ENCODE measurements at regions not wholly inside any gene's neighbourhood (a gene's known extent, or its start where the extent isn't known, plus 50 kb on each side); places are given as distances from the start of the nearest gene placed in this dataset.

GRCh38 chr1:29473161-29473855 lies 237.0 kb downstream of the PTPRU start:
- Mint-ChIP-seq H3K27me3 (peaks cover 92% of the 10 kb centered on the region), H3K4me3 (no peak overlapping the region), H3K36me3 (ENCODE audit: insufficient read depth) (no peaks in the 10 kb centered on the region), H3K9me3 (no peaks in the 10 kb centered on the region), H3K27ac (ENCODE audit: low read depth) (no peak overlapping the region), H3K4me1 (no peaks in the 10 kb centered on the region)
- DNase-seq (ENCODE audit: low spot score in 2 of 2) = no peak
- no peak for ATAC-seq (replicated peaks; ENCODE audit: extremely low read depth, poor library complexity, severe bottlenecking)

GRCh38 chr1:29471487-29472313 lies 235.4 kb downstream of the PTPRU start:
- H3K27me3 Mint-ChIP-seq = peaks cover 95% of the 10 kb centered on the region
- DNase-seq (ENCODE audit: low spot score in 2 of 2) (no peak), ATAC-seq (replicated peaks; ENCODE audit: extremely low read depth, poor library complexity, severe bottlenecking) (no peak)
- no peaks in the 10 kb centered on the region for H3K36me3 Mint-ChIP-seq (ENCODE audit: insufficient read depth)
- no peak overlapping the region for H3K27ac Mint-ChIP-seq (ENCODE audit: low read depth)
- no peak overlapping the region for H3K4me3 Mint-ChIP-seq
- H3K4me1 Mint-ChIP-seq = no peaks in the 10 kb centered on the region
- peaks cover 2% of the 10 kb centered on the region for H3K9me3 Mint-ChIP-seq

GRCh38 chr1:29470788-29471119 lies 234.4 kb downstream of the PTPRU start:
- H3K27me3 Mint-ChIP-seq = peaks cover 92% of the 10 kb centered on the region
- no peak overlapping the region for H3K4me3 Mint-ChIP-seq
- no peaks in the 10 kb centered on the region for H3K36me3 Mint-ChIP-seq (ENCODE audit: insufficient read depth)
- no peak for ATAC-seq (replicated peaks; ENCODE audit: extremely low read depth, poor library complexity, severe bottlenecking)
- peaks cover 7% of the 10 kb centered on the region for H3K9me3 Mint-ChIP-seq
- H3K27ac Mint-ChIP-seq (ENCODE audit: low read depth) = no peak overlapping the region
- no peaks in the 10 kb centered on the region for H3K4me1 Mint-ChIP-seq
- no peak for DNase-seq (ENCODE audit: low spot score in 2 of 2)

- ATAC-seq (replicated peaks; ENCODE audit: extremely low read depth, poor library complexity, severe bottlenecking) (no peak), DNase-seq (ENCODE audit: low spot score in 2 of 2) (no peak)
- Mint-ChIP-seq H3K36me3 (ENCODE audit: insufficient read depth) (no peaks in the 10 kb centered on the region), H3K27ac (ENCODE audit: low read depth) (no peak overlapping the region), H3K4me3 (no peak overlapping the region), H3K4me1 (no peaks in the 10 kb centered on the region), H3K27me3 (peaks cover 87% of the 10 kb centered on the region), H3K9me3 (peaks cover 9% of the 10 kb centered on the region)
These were observed 233.9 kb downstream of the PTPRU start for GRCh38 chr1:29470087-29470787.

GRCh38 chr1:29469457-29469856 lies 233.1 kb downstream of the PTPRU start:
- peaks cover 80% of the 10 kb centered on the region for H3K27me3 Mint-ChIP-seq
- DNase-seq (ENCODE audit: low spot score in 2 of 2) = no peak
- no peak for ATAC-seq (replicated peaks; ENCODE audit: extremely low read depth, poor library complexity, severe bottlenecking)
- H3K9me3 Mint-ChIP-seq = peaks cover 12% of the 10 kb centered on the region
- H3K36me3 Mint-ChIP-seq (ENCODE audit: insufficient read depth) = no peaks in the 10 kb centered on the region
- H3K4me3 Mint-ChIP-seq = no peak overlapping the region
- H3K27ac Mint-ChIP-seq (ENCODE audit: low read depth) = no peak overlapping the region
- no peaks in the 10 kb centered on the region for H3K4me1 Mint-ChIP-seq

- no peaks in the 10 kb centered on the region for H3K36me3 Mint-ChIP-seq (ENCODE audit: insufficient read depth)
- H3K27ac Mint-ChIP-seq (ENCODE audit: low read depth) = no peak overlapping the region
- no peaks in the 10 kb centered on the region for H3K4me1 Mint-ChIP-seq
- peaks cover 12% of the 10 kb centered on the region for H3K9me3 Mint-ChIP-seq
- no peak overlapping the region for H3K4me3 Mint-ChIP-seq
- DNase-seq (ENCODE audit: low spot score in 2 of 2) (no peak), ATAC-seq (replicated peaks; ENCODE audit: extremely low read depth, poor library complexity, severe bottlenecking) (no peak)
- H3K27me3 Mint-ChIP-seq = peaks cover 76% of the 10 kb centered on the region
These were observed 231.9 kb downstream of the PTPRU start for GRCh38 chr1:29467989-29468900.

GRCh38 chr1:29466258-29466657 lies 229.9 kb downstream of the PTPRU start:
- peaks cover 75% of the 10 kb centered on the region for H3K27me3 Mint-ChIP-seq
- H3K9me3 Mint-ChIP-seq = peaks cover 12% of the 10 kb centered on the region
- DNase-seq (ENCODE audit: low spot score in 2 of 2) (no peak), ATAC-seq (replicated peaks; ENCODE audit: extremely low read depth, poor library complexity, severe bottlenecking) (no peak)
- H3K4me1 Mint-ChIP-seq = no peaks in the 10 kb centered on the region
- no peak overlapping the region for H3K27ac Mint-ChIP-seq (ENCODE audit: low read depth)
- H3K4me3 Mint-ChIP-seq = no peak overlapping the region
- H3K36me3 Mint-ChIP-seq (ENCODE audit: insufficient read depth) = no peaks in the 10 kb centered on the region

GRCh38 chr1:29465755-29466154 lies 229.4 kb downstream of the PTPRU start:
- H3K4me1 Mint-ChIP-seq = no peaks in the 10 kb centered on the region
- no peaks in the 10 kb centered on the region for H3K36me3 Mint-ChIP-seq (ENCODE audit: insufficient read depth)
- DNase-seq (ENCODE audit: low spot score in 2 of 2) (no peak), ATAC-seq (replicated peaks; ENCODE audit: extremely low read depth, poor library complexity, severe bottlenecking) (no peak)
- no peak overlapping the region for H3K4me3 Mint-ChIP-seq
- H3K27me3 Mint-ChIP-seq = peaks cover 70% of the 10 kb centered on the region
- no peak overlapping the region for H3K27ac Mint-ChIP-seq (ENCODE audit: low read depth)
- peaks cover 12% of the 10 kb centered on the region for H3K9me3 Mint-ChIP-seq

GRCh38 chr1:29462096-29462495 lies 225.8 kb downstream of the PTPRU start:
- no peak overlapping the region for H3K27ac Mint-ChIP-seq (ENCODE audit: low read depth)
- H3K27me3 Mint-ChIP-seq = peaks cover 43% of the 10 kb centered on the region
- DNase-seq (ENCODE audit: low spot score in 2 of 2) (no peak), ATAC-seq (replicated peaks; ENCODE audit: extremely low read depth, poor library complexity, severe bottlenecking) (no peak)
- peaks cover 12% of the 10 kb centered on the region for H3K9me3 Mint-ChIP-seq
- no peak overlapping the region for H3K4me3 Mint-ChIP-seq
- no peaks in the 10 kb centered on the region for H3K36me3 Mint-ChIP-seq (ENCODE audit: insufficient read depth)
- H3K4me1 Mint-ChIP-seq = no peaks in the 10 kb centered on the region

GRCh38 chr1:29461115-29461739 lies 224.9 kb downstream of the PTPRU start:
- DNase-seq (ENCODE audit: low spot score in 2 of 2) = no peak
- H3K27ac Mint-ChIP-seq (ENCODE audit: low read depth) = peak overlapping the region; percentile 17
- H3K4me1 Mint-ChIP-seq = no peaks in the 10 kb centered on the region
- no peak for ATAC-seq (replicated peaks; ENCODE audit: extremely low read depth, poor library complexity, severe bottlenecking)
- no peaks in the 10 kb centered on the region for H3K36me3 Mint-ChIP-seq (ENCODE audit: insufficient read depth)
- H3K27me3 Mint-ChIP-seq = peaks cover 34% of the 10 kb centered on the region
- H3K4me3 Mint-ChIP-seq = no peak overlapping the region
- peaks cover 6% of the 10 kb centered on the region for H3K9me3 Mint-ChIP-seq

- Mint-ChIP-seq H3K27me3 (peaks cover 33% of the 10 kb centered on the region), H3K4me3 (no peak overlapping the region), H3K4me1 (no peaks in the 10 kb centered on the region), H3K27ac (ENCODE audit: low read depth) (no peak overlapping the region), H3K9me3 (peaks cover 5% of the 10 kb centered on the region), H3K36me3 (ENCODE audit: insufficient read depth) (no peaks in the 10 kb centered on the region)
- DNase-seq (ENCODE audit: low spot score in 2 of 2) (no peak), ATAC-seq (replicated peaks; ENCODE audit: extremely low read depth, poor library complexity, severe bottlenecking) (no peak)
These were observed 224.4 kb downstream of the PTPRU start for GRCh38 chr1:29460694-29461093.
